ENCODE measurements at regions not wholly inside any gene's neighbourhood (a gene's known extent, or its start where the extent isn't known, plus 50 kb on each side); places are given as distances from the start of the nearest gene placed in this dataset.

DNA sequence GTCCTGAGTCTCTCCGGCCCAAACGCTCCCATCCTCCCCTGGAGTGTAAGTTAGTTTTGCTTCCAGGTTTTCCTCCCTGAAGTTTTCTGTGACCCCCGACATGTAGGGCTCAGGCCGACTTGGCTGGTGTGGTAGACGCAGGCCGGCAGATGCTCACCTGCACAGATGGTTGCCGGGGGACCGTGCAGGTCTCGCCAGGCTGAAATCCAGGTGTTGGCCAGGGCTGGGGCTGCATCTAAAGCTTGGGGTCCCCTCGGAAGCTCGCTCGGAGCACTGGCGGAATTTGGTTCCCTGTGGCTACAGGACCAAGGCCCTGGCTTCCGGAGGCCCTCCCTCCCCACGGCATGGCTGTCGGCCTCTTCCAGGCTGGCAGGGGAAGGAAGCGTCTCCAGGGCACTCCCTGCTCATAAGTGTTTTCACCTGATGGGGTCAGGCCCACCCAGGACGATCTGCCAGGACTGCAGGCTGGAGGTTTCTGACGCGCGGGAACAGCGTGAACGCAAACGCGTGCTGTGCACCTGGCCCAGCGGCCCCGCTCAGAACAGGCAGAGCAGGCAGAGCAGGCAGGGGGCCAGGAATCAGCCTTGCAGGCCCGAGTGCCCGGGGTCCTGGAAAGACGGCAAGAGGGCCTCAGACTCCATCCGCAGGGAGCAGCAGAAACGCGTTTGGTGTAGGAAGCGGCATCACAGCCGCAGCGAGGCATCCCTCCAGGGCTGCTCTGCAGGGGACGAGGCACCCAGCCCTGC lies 258.2 kb downstream of the BRD1 start:
- no peak for DNase-seq (ENCODE audit: low read depth, low spot score)

DNA sequence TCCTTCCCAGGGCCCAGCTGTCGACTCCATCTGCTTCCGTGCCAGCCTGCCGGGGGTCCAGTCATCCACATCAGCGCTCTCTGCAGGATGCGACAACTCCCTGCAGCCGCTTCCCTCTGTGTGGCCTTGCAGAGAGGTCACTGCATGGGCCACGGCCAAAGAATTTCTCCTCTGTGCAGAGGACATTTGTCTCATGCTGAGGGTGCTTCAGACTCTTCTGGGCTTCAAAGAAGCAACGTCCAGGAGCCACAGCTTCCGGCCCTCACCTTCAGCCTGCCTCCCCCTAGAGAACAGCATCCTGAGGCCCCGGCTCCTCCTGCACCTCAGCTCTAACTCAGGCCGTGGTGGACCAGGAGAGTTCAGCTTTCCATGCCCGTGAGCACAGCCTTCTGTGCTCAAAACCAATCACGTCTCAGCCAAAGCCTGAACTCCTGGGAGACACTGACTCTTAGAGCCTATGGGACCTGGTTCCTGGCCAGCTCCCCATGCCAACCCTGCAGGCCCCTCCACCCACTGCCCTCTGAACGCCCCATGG lies 258.9 kb downstream of the BRD1 start:
- DNase-seq (ENCODE audit: low read depth, low spot score), result no peak

DNA sequence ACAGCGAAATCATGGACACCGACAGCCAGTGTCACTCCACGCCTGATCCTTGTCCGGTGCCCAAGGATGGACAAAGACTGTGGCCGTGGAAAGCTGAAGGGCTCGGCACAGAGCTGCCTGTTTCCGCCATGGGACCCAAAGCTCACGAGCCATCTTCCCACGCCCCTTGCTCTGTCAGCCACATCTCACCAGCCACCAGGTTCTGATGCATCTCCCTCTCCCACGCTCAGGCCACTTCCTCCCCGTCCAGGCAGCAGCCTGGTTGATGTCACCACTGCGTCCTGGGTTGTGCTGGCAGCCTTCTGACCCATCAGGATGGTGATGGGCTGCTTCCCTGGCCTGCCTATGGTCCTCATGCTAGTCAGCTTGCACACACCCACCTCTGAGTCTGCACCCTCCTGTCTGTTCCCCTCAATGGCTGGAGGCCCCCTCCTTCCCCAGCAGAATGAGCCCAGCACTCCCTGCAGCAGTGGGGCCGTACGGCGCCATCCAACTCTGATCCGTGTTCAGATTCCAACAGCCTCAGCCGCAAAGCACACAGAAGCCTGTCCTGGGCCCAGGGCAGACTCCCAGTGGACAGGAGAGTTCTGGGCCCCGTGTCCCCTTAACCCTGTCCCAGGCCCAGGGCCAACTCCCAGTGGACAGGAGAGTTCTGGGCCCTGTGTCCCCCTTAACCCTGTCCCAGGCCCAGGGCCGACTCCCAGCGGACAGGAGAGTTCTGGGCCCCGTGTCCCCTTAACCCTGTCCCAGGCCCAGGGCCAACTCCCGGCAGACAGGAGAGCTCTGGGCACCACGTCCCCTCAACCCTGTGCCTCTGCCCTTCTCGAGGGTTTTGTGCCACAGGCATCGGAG lies 259.5 kb downstream of the BRD1 start:
- DNase-seq (ENCODE audit: low read depth, low spot score), result no peak

DNA sequence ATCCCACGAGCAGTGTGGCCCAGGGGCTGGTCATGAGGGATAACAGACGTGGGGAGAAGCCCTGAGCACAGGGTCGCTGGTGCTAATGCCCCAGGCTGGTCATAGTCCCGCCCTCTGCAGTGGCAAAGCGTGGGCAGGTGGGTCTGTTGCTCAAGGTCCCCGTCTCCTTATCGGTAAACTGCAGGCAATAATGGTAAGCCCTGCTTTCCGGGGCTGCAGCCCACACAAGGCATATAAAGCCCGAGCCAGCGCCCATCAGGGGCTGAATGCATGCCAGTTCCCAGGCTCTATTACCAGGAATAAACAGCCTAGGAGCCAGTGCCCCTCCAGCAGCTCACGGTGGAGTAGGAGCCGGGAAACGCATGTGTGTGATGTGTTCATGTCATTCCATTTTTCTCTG lies 261.0 kb downstream of the BRD1 start:
- no peak for DNase-seq (ENCODE audit: low read depth, low spot score)

DNA sequence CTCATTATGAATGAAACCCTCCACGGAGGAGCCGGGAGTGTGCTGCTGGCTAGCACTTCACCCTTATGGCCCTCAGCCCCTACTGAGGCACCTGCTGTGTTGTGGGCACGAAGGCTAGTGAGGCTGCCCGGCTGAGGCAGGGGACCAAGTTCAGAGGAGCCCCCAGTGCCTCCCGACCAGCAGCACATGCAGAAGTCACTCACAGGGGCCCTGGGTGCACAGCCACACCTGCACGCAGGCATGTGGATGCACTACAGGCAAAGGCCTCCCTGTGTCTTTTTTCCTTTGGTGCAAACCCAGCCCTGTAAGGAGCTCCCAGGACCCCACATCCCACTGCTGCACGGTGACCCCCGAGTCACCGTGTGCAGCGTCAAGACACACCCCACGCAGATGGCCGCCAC lies 261.5 kb downstream of the BRD1 start:
- no peak for DNase-seq (ENCODE audit: low read depth, low spot score)

DNA sequence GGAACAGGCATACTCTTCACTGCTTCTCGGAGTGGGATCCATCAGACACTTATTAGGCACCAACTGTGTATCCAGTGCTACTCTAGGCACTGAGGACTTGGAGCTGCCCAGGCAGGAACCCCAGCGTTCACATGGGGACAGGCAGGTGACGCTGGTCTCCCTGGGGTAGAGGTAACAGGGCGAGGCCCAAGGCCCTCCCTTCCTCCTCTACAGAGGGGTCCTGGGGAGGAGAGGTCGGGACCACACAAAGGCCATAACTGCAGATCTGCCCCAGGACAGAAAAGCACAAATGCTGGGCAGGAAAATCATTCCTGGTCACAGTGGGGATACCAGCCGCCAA lies 262.2 kb downstream of the BRD1 start:
- DNase-seq (ENCODE audit: low read depth, low spot score), result no peak

DNA sequence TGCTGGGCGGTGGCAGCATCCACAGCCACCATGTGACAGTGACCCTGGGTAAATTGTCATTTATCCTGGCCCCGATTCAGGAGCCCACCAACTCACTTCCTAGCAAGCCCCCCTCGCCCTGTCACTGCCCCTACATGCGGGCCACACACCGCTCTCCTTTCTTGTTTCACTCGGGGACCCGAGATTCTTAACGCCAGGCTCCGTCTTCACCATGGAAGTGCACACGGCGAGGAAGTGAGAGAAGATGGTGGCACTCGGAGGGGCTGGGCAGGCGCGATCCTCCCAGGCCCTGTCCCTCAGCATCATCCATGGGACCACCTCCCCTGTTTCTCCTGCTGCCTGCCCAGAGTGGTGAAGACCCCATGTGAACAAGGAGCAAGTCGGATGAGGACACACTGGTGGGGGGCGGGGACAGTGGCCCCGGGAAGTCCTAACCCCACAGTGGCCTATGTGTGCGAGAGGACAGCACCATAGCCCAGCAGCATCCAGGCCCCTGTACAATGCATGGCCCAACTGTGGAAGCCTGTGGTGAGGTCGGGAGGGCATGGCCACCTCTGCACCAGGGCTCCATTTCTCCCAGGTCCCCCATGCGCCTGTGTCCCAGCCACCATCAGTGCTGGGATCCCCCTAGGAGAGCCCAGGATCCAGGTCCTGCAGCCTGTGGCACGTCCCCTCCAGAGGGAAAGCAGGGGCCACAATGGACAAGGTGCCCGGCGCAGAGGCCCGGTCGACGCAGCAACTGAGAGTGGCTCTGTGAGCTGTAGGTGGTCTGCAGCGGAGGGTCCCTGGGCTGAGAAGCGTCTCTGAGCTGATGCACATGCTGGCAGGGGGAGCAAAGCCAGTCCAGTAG lies 262.8 kb downstream of the BRD1 start:
- DNase-seq (ENCODE audit: low read depth, low spot score), result no peak

DNA sequence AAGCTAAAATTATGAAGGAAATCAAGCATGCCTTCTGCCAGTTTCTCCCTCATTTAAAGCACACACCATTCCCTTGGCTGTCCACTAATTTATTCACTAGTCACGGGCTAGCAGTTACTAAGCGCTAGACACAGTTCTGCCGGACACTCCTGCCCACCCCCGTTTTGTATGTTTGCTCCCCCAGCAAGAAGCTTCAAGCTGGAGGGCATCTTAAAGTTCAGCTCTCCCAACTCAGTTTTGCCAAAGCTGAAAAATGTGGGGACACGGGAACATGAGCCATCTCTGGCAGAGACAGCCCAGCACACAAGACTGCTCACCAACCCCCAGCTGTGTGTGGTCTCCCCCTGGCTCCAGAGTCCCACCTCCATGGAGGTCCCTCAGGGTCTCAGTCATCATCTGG lies 263.6 kb downstream of the BRD1 start:
- no peak for DNase-seq (ENCODE audit: low read depth, low spot score)

DNA sequence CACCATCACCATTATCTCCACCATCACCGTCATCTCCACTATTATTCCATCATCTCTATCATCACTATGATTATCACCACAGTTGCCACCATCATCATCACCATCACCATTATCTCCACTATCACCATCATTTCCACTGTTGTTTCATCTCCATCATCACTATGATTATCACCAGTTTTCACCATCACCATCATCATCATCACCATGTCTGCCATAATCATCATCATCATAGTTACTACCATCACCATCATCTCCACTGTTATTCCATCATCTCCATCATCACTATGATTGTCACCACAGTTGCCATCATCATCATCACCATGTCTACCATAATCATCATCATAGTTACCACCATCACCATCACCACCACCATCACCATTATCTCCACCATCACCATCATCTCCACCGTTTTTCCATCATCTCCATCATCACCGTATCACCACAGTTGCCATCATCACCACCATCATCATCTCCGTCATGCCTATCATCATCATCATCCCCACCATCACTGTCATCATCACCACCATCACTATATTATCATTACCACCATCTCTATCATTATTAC lies 264.9 kb downstream of the BRD1 start:
- DNase-seq (ENCODE audit: low read depth, low spot score), result no peak

DNA sequence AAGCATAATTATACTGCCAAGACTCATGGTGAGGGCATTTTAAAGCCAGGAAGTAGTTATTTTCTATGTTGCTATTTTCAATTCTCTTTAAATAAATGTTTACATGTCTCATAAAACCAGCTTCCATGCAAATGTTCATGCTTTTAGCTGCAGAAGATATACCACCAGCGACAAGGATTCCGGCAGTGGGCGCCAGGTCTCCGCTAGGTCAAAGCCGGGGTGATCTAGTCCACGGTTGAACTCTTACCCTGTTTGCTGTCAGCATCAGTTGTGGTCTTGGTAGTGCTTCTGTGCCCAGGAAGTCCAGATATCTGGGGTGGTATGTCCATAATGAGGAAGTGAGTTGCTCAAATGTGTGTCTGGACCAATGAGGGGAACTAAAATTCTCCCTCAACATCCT lies 265.7 kb downstream of the BRD1 start:
- DNase-seq (ENCODE audit: low read depth, low spot score), result no peak

DNA sequence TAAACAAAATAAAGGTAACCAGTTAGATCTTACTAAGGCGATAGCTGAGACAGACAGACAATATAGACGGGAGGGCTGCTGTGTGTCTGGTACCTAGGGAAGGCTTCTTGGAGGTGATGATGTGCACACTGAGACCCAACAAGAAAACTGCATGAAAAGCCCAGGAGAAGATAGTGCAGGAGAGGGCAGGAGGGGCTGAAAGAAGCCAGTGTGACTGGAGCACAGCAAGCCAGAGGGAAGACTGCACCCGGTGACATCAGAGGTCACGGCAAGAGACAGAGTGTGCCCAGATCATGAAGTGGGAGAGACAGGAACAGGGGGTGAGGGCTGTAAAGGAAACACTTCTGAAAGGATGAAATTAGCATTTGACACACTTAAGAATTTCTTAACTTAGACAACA lies 266.3 kb downstream of the BRD1 start:
- no peak for DNase-seq (ENCODE audit: low read depth, low spot score)

DNA sequence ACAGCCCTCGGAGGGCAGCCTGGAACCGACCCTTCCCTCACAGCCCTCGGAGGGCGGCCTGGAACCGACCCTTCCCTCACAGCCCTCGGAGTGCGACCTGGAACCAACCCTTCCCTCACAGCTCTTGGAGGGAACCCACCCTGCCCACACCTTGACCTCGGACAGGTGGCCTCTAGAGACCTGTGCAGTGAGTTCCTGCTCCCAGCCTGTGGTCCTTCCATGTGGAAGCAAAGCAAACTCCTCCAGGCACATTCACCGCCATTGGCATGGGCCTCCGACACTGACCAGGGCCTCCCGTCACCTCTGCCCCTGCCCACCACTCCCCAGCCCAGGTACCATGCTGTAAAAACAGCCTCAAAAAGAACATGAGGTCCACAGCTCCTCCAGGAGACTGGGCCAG lies 272.1 kb downstream of the BRD1 start:
- DNase-seq (ENCODE audit: low read depth, low spot score), result no peak

DNA sequence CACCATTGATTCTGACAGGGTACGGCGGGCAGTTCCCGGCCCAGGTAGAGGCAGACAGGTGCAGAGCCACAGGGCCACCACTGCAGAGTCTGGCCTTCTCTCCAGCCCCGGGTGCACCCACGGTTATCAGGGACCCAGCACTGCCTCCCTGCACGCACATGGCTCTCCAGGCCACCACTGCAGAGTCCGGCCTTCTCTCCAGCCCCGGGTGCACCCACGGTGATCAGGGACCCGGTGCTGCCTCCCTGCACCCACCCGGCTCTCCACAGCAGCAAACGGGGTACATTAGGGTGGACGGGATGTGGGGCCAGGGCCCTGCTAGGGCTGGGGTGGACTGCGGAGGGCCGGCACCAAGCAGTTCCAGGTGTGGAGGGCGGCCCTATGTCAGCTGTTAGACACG lies 272.9 kb downstream of the BRD1 start:
- no peak for DNase-seq (ENCODE audit: low read depth, low spot score)

DNA sequence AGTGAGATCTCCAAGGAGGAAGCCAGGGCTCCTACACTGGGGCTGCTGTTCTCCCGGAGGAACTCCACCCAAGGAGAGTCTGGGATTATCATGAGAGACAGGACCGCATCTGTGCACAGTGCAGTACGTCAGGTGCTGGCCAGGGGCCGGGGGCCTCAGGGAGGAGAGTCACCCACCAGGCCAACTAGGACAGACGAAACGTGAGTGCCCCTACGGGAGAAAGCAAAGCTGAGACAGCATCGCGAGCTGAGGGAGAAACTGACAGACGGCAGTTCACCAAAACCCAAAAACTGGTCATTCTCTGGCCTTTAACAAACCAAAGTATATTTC lies 273.4 kb downstream of the BRD1 start:
- no peak for DNase-seq (ENCODE audit: low read depth, low spot score)

DNA sequence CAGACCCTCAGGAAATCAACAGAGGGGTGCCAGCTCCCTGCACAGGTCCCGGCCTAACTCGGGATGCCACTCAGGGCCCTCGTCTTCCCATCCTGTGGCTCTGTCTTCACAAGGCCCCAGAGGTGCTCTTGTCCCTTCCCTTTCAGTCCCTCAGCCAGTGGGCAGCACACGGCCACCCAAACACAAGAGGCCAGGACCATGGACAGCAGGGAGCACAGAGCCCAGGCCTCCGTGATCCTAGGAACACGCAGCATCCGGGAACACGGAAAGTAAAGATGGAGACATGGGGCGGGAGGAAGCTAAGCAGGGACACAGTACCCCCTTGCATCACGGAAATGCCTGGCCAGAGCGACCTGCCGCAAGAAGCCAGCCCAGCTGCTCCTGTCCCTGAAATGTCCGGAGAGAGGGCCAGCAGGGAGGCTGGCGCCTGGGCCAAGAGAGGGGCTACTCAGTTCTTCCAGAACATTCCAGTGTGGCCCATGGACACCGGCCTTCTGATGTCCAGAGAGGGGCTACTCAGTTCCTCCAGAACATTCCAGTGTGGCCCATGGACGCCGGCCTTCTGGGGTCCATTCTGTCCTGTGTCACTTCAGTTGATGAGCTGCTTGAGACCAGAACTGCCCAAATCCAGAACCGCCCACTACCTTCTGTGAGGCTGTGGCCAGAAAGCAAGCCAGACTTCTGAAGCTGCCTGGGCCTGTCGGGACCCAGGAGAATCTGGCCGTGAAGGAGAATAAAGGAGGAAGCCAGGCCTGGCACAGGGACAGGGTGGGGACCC lies 274.0 kb downstream of the BRD1 start:
- no peak for DNase-seq (ENCODE audit: low read depth, low spot score)

DNA sequence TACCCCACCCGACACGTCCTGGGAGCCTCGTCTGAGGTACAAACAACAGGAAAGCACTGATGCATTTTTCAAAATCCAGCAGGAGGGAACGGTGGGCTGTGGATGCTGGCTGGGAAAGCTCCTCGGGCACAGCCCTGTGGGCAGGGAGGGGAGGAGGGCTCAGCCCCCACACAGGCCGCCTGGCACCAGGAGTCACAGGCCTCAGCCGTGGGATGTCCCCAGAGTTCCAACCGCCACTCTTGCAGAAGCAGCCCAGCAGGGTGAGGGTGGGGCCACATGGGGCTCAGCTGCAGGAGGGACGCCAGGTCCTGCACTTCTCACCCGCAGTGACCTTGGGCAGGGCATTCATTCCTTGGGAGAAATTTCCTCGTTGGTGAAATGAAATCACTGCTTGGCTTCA lies 274.6 kb downstream of the BRD1 start:
- DNase-seq (ENCODE audit: low read depth, low spot score), result no peak

DNA sequence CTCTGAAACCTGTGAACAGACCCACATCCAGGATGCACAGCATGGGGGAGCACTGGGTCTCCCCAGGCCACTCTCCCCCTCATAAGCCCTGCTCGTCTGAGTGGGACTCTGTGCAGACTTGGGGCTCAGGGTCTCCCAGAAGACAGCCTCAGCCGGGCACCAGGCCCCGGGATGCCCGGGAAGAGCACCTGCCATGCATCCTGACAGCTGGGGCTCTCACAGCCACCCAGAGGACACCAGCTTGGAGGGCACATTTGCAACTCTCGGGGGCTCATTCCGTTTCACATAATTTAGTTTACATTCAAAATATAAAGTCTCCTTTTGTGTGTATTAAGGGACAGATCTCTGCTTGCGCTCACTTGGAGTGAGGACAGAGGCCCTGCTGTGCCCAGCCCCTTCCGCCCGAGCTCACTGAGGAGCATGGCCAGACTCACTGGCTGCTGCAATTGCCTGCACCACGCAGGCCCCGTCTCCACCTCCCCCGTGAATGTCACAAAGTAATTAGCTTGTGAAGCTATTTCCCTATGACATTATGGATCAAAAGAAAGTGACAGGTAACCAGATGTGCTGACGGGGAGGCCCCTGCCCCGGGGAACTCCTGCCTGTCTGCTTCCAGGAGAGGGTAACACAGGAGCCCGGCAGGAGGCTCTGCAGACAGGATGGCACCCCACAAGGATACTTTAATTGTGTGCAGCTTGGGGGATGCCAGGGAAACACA lies 275.6 kb downstream of the BRD1 start:
- no peak for DNase-seq (ENCODE audit: low read depth, low spot score)

DNA sequence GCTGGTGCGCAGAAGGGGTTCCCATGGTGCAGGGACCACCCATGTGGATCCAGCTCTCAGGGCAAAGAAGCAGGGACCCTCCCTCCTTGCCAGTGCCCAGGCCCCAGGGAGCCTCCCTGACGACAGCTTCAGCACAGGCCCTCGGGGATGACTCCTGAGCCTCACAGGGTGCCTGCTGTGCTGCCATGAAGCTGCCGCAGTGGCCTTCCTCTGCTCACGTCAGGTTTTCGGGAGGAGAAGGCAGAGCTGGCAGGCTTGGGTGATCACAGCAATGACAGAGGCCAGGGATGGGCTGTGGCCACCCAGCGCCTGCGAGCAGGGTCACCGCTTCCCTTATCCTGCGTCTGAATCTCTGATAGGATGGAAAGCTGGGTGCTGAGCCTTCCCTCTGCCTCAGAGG lies 276.2 kb downstream of the BRD1 start:
- no peak for DNase-seq (ENCODE audit: low read depth, low spot score)

DNA sequence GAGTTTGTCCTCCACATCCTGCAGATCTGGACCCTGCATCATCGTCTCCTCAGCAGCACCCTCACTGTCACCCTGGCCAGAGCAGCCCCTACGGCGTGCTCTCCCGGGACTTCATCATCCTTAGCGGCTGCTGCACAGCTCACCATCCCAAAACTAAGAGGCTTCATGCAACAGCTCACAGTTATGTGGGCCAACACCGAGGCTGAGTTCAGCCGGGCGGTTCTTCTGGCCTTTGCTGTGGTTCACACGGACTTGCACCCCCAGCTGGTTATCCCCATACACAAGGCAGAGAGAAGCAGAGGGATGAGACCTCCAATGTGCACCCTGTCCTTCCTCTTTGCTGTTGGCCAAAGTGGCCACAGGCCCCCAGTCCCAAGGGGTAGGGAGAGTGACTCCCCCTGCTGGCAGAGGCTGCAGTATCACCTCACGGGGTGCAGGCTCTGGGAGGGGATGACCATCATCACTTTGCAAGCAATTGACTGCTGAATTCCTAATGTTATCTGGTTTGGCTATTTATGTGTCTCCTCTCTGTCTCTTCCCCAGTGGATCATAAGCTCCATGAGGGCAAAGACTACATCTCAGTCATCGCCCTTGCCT lies 276.8 kb downstream of the BRD1 start:
- no peak for DNase-seq (ENCODE audit: low read depth, low spot score)

DNA sequence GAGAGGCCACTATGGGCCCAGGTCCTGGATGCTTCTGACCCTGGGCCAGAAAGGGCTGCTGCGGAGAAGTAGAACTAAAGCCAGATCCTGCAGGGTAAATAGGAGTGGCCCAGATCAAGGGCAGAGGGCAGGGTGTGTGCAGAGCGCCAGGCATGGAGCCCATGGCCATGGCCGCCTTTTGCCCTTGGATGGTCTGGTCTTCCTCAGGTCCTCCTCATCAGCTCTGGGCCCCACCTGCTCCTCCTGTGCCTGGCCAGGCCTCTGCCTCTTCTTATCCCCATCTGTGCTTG lies 277.6 kb downstream of the BRD1 start:
- DNase-seq (ENCODE audit: low read depth, low spot score), result no peak
